Osteocyte (in vitro differentiated cells): ENCODE measurements at regions not wholly inside any gene's neighbourhood (a gene's known extent, or its start where the extent isn't known, plus 50 kb on each side); places are given as distances from the start of the nearest gene placed in this dataset.

Experiments used
- DNase-seq: peaks from one replicate; pipeline ENCODE4 v3.0.0; 2021; ENCODE audit warnings: mixed read lengths; ENCODE audit not compliant: unreplicated experiment; ENCODE audit errors: extremely low spot score
- H3K27ac Mint-ChIP-seq: one replicate; pipeline ENCODE4 v1.8.0; 2021; ENCODE audit warnings: mild to moderate bottlenecking, mixed read lengths; ENCODE audit not compliant: unreplicated experiment
- H3K27me3 Mint-ChIP-seq: one replicate; pipeline ENCODE4 v1.8.0; 2021; ENCODE audit warnings: mixed read lengths; ENCODE audit not compliant: unreplicated experiment
- H3K36me3 Mint-ChIP-seq: one replicate; pipeline ENCODE4 v1.8.0; 2021; ENCODE audit warnings: mixed read lengths; ENCODE audit not compliant: unreplicated experiment
- H3K4me1 Mint-ChIP-seq: one replicate; pipeline ENCODE4 v1.8.0; 2021; ENCODE audit warnings: mixed read lengths; ENCODE audit not compliant: unreplicated experiment
- H3K4me3 Mint-ChIP-seq: one replicate; pipeline ENCODE4 v1.8.0; 2021; ENCODE audit warnings: mild to moderate bottlenecking, moderate library complexity, mixed read lengths; ENCODE audit not compliant: unreplicated experiment
- H3K9me3 Mint-ChIP-seq: one replicate; pipeline ENCODE4 v1.8.0; 2021; ENCODE audit warnings: mixed read lengths; ENCODE audit not compliant: unreplicated experiment
- CTCF ChIP-seq: fragments of 200-600 bp; sonication (generic); IDR thresholded peaks from 2 replicates; pipeline ENCODE4 v1.5.0; 2021; ENCODE audit warnings: antibody characterized with exemption, mild to moderate bottlenecking, moderate library complexity

DNA sequence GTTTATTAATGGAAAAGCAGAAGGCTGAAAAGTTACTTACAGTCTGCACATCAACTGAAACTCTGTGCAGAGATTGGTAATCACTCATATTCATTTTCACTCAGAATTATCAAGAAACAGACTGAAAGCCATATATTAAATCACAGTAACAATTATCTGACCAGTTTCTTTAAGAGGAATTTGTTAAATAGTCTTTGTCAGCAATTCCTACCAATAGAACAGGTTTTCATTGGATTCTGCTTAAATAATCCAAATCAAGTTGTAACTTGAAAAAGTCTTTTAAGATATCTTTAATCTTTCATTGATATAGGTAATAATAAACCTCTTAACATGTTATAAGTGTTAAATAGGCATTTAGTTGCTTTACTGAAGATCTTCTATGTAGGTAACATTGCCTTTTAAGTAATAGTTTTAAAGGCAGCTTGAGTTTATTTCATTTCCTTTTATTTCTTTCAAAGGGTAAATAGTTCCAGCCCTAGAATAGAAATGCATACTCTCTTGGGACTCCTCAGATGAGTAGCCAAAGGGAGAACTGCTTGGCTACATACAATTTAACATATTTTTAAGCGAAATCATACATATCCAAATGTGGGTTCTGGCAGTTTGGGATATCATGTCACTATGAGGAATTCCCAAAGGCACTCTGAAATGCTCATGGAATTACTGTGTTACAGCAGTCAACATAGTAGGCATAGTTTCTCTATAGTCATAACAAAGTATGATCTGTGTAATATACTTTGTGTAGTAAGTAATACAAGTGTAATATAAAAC is 326.0 kb upstream of the SPRY2 start:
- peaks cover 9% of the 10 kb centered on the region for H3K36me3 Mint-ChIP-seq
- no peak for DNase-seq
- H3K9me3 Mint-ChIP-seq, result peaks cover 21% of the 10 kb centered on the region
- H3K27ac Mint-ChIP-seq, result peak overlapping the region; percentile 56
- H3K27me3 Mint-ChIP-seq, result no peaks in the 10 kb centered on the region
- no peak for TF ChIP-seq CTCF
- no peak overlapping the region for H3K4me3 Mint-ChIP-seq
- H3K4me1 Mint-ChIP-seq, result peaks cover 33% of the 10 kb centered on the region

DNA sequence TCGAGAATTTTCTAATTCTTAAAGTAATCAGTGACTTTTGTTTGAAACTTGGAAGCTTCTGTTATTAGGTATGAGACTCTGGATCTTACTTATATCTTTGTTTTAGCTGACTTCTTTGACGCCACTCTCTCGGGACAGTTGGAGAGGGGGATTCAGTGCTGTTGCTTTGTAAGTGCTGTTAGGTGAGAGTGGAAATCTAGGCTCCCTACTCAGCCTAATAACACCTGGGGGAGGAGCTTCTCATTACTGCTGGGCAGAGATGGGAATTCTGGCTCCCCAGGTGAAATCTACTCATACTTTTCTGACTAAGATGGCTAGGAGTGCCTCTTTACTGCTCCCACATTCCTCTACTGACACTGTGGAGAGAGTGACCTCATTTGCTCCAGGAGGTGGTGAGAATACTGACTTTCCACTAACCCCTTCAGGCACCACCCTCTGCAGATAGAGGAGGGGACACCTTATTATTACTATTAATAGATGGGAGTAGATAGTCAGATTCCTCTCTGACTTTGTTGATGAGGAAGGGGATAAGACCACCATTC is 324.9 kb upstream of the SPRY2 start:
- Mint-ChIP-seq H3K4me3 (no peak overlapping the region), H3K36me3 (peaks cover 3% of the 10 kb centered on the region), H3K27me3 (no peaks in the 10 kb centered on the region), H3K27ac (no peak overlapping the region), H3K4me1 (peaks cover 33% of the 10 kb centered on the region), H3K9me3 (peaks cover 10% of the 10 kb centered on the region)
- DNase-seq, result no peak
- no peak for TF ChIP-seq CTCF

DNA sequence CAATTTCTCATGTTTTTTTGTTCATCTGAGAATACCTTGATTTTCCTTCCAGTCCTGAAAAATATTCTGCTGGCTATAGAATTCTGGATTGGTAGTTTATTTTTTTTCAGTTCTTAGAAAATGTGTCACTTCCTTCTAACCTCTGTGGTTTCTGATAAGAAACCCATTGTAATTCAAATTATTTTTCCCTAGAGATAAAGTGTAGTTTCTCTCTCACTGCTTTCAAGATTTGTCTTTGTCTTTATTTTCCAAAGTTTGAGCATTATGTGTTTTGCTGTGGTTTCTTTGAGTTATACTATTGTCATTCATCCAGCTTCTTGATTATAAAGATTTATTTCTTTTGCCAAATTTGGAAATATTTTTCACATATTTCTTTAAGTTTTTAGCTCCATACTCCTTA is 324.0 kb upstream of the SPRY2 start:
- no peak for DNase-seq
- Mint-ChIP-seq H3K27me3 (no peaks in the 10 kb centered on the region), H3K4me1 (peaks cover 33% of the 10 kb centered on the region), H3K9me3 (peaks cover 10% of the 10 kb centered on the region), H3K27ac (no peak overlapping the region), H3K36me3 (peaks cover 3% of the 10 kb centered on the region), H3K4me3 (no peak overlapping the region)
- no peak for TF ChIP-seq CTCF

DNA sequence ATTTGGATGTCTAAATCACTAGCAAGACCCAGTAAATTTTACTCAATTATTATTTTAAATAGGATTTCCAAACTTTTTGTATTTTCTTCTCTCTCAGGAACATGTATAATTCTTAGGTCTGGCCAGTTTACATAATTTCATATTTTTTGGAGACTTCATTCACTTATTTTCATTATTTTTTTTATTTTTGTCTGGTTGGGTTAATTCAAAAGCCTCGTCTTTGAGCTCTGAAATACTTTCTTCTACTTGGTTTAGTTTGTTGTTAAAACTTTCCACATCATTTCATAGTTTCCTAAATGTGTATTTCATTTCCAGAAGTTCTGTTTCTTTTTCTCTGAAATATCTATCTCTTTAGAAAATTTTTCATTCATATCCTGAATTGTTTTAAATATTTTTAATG is 322.9 kb upstream of the SPRY2 start:
- Mint-ChIP-seq H3K27me3 (no peaks in the 10 kb centered on the region), H3K36me3 (peaks cover 3% of the 10 kb centered on the region), H3K4me1 (peaks cover 27% of the 10 kb centered on the region), H3K27ac (no peak overlapping the region), H3K4me3 (no peak overlapping the region), H3K9me3 (peaks cover 10% of the 10 kb centered on the region)
- DNase-seq, result no peak
- no peak for TF ChIP-seq CTCF

GRCh38 chr13:80658705-80659104 is 317.8 kb upstream of the SPRY2 start:
- peaks cover 3% of the 10 kb centered on the region for H3K36me3 Mint-ChIP-seq
- H3K27ac Mint-ChIP-seq, result no peak overlapping the region
- H3K4me3 Mint-ChIP-seq, result no peak overlapping the region
- H3K9me3 Mint-ChIP-seq, result peaks cover 17% of the 10 kb centered on the region
- DNase-seq, result no peak
- peaks cover 4% of the 10 kb centered on the region for H3K4me1 Mint-ChIP-seq
- H3K27me3 Mint-ChIP-seq, result no peaks in the 10 kb centered on the region
- no peak for TF ChIP-seq CTCF
